ENCODE measurements at regions not wholly inside any gene's neighbourhood (a gene's known extent, or its start where the extent isn't known, plus 50 kb on each side); places are given as distances from the start of the nearest gene placed in this dataset.

GRCh38 chr16:54780266-54780665 is 150.4 kb upstream of the IRX5 start:
- TF ChIP-seq CTCF (IDR thresholded peaks at IDR 0.05) = no peak
- TF ChIP-seq POLR2A (IDR thresholded peaks at IDR 0.05) = no peak
